GM21723 (cell line): ENCODE measurements at regions not wholly inside any gene's neighbourhood (a gene's known extent, or its start where the extent isn't known, plus 50 kb on each side); places are given as distances from the start of the nearest gene placed in this dataset.

Experiments used
- ATAC-seq: cut with Tn5 transposase; IDR thresholded peaks from one replicate; pipeline ENCODE4 v1.9.1; 2021; ENCODE audit warnings: mild to moderate bottlenecking, moderate library complexity; ENCODE audit not compliant: unreplicated experiment

- no peak for ATAC-seq
Measured at GRCh38 chr13:87868731-87869130, 197.6 kb downstream of the SLITRK5 start.

- no peak for ATAC-seq
Measured at GRCh38 chr13:87872813-87873212, 201.6 kb downstream of the SLITRK5 start.

GRCh38 chr13:87877477-87877876, 206.3 kb downstream of the SLITRK5 start:
- ATAC-seq: no peak

GRCh38 chr13:87878706-87879105, 207.5 kb downstream of the SLITRK5 start:
- no peak for ATAC-seq

GRCh38 chr13:87884884-87885283, 213.7 kb downstream of the SLITRK5 start:
- ATAC-seq: no peak

GRCh38 chr13:87887459-87888123, 216.4 kb downstream of the SLITRK5 start:
- ATAC-seq: no peak

- ATAC-seq: no peak
Measured at GRCh38 chr13:87889254-87889653, 218.1 kb downstream of the SLITRK5 start.

GRCh38 chr13:87893186-87893585, 222.0 kb downstream of the SLITRK5 start:
- no peak for ATAC-seq

- no peak for ATAC-seq
Measured at GRCh38 chr13:87894059-87894458, 222.9 kb downstream of the SLITRK5 start.

GRCh38 chr13:87903553-87903952, 232.4 kb downstream of the SLITRK5 start:
- ATAC-seq: no peak

- ATAC-seq: no peak
Measured at GRCh38 chr13:87906411-87906810, 235.2 kb downstream of the SLITRK5 start.

- ATAC-seq: no peak
Measured at GRCh38 chr13:87907202-87907601, 236.0 kb downstream of the SLITRK5 start.

GRCh38 chr13:87919956-87920355, 248.8 kb downstream of the SLITRK5 start:
- ATAC-seq: no peak

- no peak for ATAC-seq
Measured at GRCh38 chr13:87923753-87924152, 252.6 kb downstream of the SLITRK5 start.

GRCh38 chr13:87925006-87925405, 253.8 kb downstream of the SLITRK5 start:
- ATAC-seq: no peak

- no peak for ATAC-seq
Measured at GRCh38 chr13:87940776-87941175, 269.6 kb downstream of the SLITRK5 start.

- no peak for ATAC-seq
Measured at GRCh38 chr13:87941226-87941625, 270.1 kb downstream of the SLITRK5 start.

- no peak for ATAC-seq
Measured at GRCh38 chr13:87942205-87942604, 271.0 kb downstream of the SLITRK5 start.

GRCh38 chr13:87944038-87944437, 272.9 kb downstream of the SLITRK5 start:
- no peak for ATAC-seq

GRCh38 chr13:87952377-87952776, 281.2 kb downstream of the SLITRK5 start:
- ATAC-seq: no peak

- no peak for ATAC-seq
Measured at GRCh38 chr13:87953381-87953780, 282.2 kb downstream of the SLITRK5 start.

GRCh38 chr13:87954091-87954490, 282.9 kb downstream of the SLITRK5 start:
- no peak for ATAC-seq

GRCh38 chr13:87961546-87961945, 290.4 kb downstream of the SLITRK5 start:
- ATAC-seq: no peak
